Esophagus (tissue), 2 donors: ENCODE measurements at regions not wholly inside any gene's neighbourhood (a gene's known extent, or its start where the extent isn't known, plus 50 kb on each side); places are given as distances from the start of the nearest gene placed in this dataset.
"Not testable (repeated sequence)": the region's sequence is repeated elsewhere in the genome, so short reads cannot be mapped to it uniquely, and the experiment has no call there.

Experiments used
- H3K27ac ChIP-seq, 2 donors: one replicate each; pipeline ENCODE4 v1.5.1; 2013; ENCODE audit warnings: low read depth in 2 of 2, mild to moderate bottlenecking in 2 of 2, inconsistent platforms in 1 of 2, low read length in 1 of 2, moderate library complexity in 1 of 2
- H3K27me3 ChIP-seq, 2 donors: one replicate each; pipeline ENCODE4 v1.6.1; 2013; ENCODE audit warnings: low read length in 2 of 2, control low read depth in 1 of 2, mild to moderate bottlenecking in 1 of 2; ENCODE audit not compliant: insufficient read depth in 2 of 2, control insufficient read depth in 1 of 2
- H3K36me3 ChIP-seq, 2 donors: one replicate each; pipeline ENCODE4 v1.6.1; 2013; ENCODE audit warnings: low read length in 1 of 2; ENCODE audit not compliant: control insufficient read depth in 2 of 2, insufficient read depth in 2 of 2
- H3K4me1 ChIP-seq, 2 donors: one replicate each; pipeline ENCODE4 v1.6.1; 2013; ENCODE audit warnings: low read length in 1 of 2; ENCODE audit not compliant: control insufficient read depth in 2 of 2, insufficient read depth in 2 of 2
- H3K4me3 ChIP-seq, 2 donors: one replicate each; pipeline ENCODE4 v1.5.1; 2013; ENCODE audit warnings: low read length in 2 of 2, mild to moderate bottlenecking in 2 of 2, low read depth in 1 of 2, moderate library complexity in 1 of 2
- H3K9me3 ChIP-seq, 2 donors: one replicate each; pipeline ENCODE4 v1.6.1; 2013; ENCODE audit warnings: mild to moderate bottlenecking in 2 of 2, low read depth in 1 of 2, low read length in 1 of 2, moderate library complexity in 1 of 2; ENCODE audit not compliant: control insufficient read depth in 2 of 2, insufficient read depth in 1 of 2
- WGBS, 2 donors: extraction: QIAGEN DNeasy Blood & Tissue Kit; methylation state at CpG; one replicate each; pipeline ENCODE4 v1.1.7; 2013; 5-methylcytosine and 5-hydroxymethylcytosine counted together
- donor health status: healthy with polysubstance abuse.
- donor health status: Bipolar disorder and iron deficiency.

DNA sequence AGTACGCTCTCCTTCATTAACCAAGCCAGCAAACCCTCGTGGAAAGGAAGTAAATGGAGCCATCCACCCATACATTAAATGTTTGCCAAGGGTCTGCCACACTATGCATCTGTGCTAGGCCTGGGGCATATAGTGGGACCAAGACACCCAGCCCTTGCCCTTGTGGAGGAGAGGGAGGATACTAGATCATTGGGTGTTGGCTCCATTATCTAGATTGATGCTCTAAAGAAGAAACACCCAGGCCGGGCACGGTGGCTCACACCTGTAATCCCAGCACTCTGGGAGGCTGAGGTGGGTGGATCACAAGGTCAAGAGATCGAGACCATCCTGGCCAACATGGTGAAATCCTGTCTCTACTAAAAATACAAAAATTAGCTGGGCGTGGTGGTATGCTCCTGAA lies 193.3 kb upstream of the CDH5 start:
- 88 to 89% methylated on average over 6 of the region's 6 CpGs for WGBS, 2 donors
- not testable (repeated sequence) for H3K9me3 ChIP-seq, H3K4me3 ChIP-seq, H3K27me3 ChIP-seq, H3K27ac ChIP-seq, H3K4me1 ChIP-seq, H3K36me3 ChIP-seq

DNA sequence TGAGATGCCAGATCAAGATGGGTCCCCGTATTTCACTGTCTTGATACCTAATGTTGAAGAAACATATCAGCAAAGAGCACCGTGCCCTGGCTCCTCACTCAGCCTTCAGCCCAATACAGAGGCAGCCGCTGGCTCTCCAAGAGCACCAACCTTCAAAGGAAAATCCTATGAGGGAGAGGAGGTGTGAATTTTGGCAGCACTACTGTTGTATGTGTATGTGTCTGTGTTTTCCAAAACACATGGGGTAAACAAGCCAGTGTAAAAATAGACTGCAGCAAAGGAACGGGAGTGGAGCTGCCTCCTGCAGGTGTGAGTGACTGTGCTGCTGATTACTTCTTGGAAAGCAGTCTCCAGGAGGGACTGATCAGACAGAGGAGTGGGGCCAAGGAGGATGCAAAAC lies 194.0 kb upstream of the CDH5 start:
- Histone ChIP-seq H3K4me3 (no peak overlapping the region), H3K9me3 (no peaks in the 10 kb centered on the region), H3K4me1 (no peaks in the 10 kb centered on the region), H3K36me3 (no peaks in the 10 kb centered on the region), H3K27ac (no peak overlapping the region), H3K27me3 (no peaks in the 10 kb centered on the region)
- 83 to 89% methylated on average over 4 of the region's 4 CpGs for WGBS, 2 donors

DNA sequence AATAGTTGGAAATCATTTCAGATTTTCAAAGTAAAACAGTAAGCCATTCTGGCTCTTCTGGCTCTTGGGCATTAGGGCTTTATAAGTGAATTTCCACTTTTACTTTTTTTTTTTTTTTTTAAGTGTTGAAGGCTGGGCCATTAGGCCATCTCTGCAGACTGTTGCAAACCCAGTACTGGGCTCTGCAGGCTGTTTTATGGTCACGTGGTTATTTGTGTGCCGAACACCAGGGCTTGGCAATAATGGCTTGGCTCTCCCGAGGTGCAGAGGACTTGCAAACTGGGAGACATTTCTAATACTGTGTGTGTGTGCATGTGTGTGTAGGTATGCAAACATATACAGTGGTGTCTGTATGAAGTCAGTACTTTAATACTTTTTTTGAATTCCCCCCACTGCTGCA lies 194.9 kb upstream of the CDH5 start:
- Histone ChIP-seq H3K27ac (no peak overlapping the region), H3K9me3 (no peaks in the 10 kb centered on the region), H3K4me1 (no peaks in the 10 kb centered on the region), H3K36me3 (no peaks in the 10 kb centered on the region), H3K27me3 (no peaks in the 10 kb centered on the region), H3K4me3 (no peak overlapping the region)
- 86% methylated on average over 3 of the region's 3 CpGs for WGBS, 2 donors

DNA sequence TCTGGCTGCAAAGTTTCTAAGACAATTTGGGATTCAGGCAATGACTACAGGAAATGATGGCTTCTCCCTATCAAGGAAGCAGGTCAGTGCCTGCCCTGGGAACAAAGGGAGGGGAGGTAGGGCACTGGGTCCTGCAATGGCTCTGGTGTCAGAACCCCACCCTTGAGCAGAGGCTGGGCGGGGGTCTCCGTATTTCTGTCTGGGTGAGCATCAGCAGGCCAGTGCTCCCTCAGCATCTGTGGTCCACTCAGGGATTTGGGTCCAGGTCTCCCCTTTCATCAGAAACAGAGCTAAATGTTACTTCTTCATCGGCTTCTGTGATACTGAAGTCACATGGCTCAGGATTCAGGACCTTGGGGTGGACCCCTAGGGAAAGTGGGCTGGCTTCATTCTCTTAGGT lies 195.5 kb upstream of the CDH5 start:
- Histone ChIP-seq H3K27ac (no peak overlapping the region), H3K9me3 (no peaks in the 10 kb centered on the region), H3K36me3 (no peaks in the 10 kb centered on the region), H3K4me1 (no peaks in the 10 kb centered on the region), H3K27me3 (no peaks in the 10 kb centered on the region), H3K4me3 (no peak overlapping the region)
- WGBS, 2 donors, result 74 to 83% methylated on average over 3 of the region's 3 CpGs

DNA sequence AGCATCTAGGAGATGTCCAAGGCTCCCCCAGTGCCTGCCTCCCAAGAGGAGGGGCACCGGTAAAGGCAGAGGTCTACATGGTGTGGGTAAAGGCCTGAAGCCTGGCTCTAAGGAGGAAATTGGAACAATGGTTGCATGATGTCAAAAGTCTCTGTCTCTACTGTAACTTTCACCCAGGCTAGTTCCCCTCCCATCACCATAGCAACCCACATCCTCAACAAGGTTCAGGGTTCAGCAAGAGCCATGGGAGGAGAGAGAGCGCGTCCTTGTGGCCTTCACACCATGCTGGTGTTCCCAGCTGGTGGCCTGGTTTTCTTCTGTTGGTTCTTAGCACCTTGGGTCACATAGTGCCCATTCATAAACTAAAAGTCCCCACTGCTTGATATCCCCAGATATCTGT lies 196.7 kb upstream of the CDH5 start:
- Histone ChIP-seq H3K27ac (no peak overlapping the region), H3K9me3 (no peaks in the 10 kb centered on the region), H3K36me3 (no peaks in the 10 kb centered on the region), H3K4me1 (no peaks in the 10 kb centered on the region), H3K4me3 (no peak overlapping the region), H3K27me3 (no peaks in the 10 kb centered on the region)
- 96 to 97% methylated on average over 3 of the region's 3 CpGs for WGBS, 2 donors

DNA sequence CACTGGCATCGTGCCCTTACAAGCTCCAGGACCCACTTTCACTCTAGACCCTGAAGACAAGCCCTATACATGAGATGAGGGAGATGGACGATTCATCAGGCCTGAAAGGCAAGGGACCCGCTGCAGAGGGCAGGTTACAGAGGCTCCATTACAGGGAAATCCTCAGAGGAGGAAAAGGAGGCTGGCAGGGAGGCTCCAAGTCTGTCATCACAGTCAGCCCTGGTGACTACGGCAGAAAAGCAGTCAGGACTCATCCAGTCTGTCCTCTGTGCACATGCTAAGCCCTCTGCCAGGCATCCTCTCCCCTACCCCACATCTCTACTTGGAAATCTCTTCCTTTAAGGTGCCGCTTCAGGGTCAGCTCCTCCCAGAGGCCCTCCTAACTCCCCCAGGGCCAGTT lies 197.7 kb upstream of the CDH5 start:
- no peaks in the 10 kb centered on the region for H3K36me3 ChIP-seq
- 42 to 70% methylated on average over 5 of the region's 5 CpGs for WGBS, 2 donors
- no peak overlapping the region for H3K4me3 ChIP-seq
- H3K9me3 ChIP-seq, result no peaks in the 10 kb centered on the region
- H3K27ac ChIP-seq, result no peak overlapping the region
- no peaks in the 10 kb centered on the region for H3K27me3 ChIP-seq
- H3K4me1 ChIP-seq, result no peaks in the 10 kb centered on the region

DNA sequence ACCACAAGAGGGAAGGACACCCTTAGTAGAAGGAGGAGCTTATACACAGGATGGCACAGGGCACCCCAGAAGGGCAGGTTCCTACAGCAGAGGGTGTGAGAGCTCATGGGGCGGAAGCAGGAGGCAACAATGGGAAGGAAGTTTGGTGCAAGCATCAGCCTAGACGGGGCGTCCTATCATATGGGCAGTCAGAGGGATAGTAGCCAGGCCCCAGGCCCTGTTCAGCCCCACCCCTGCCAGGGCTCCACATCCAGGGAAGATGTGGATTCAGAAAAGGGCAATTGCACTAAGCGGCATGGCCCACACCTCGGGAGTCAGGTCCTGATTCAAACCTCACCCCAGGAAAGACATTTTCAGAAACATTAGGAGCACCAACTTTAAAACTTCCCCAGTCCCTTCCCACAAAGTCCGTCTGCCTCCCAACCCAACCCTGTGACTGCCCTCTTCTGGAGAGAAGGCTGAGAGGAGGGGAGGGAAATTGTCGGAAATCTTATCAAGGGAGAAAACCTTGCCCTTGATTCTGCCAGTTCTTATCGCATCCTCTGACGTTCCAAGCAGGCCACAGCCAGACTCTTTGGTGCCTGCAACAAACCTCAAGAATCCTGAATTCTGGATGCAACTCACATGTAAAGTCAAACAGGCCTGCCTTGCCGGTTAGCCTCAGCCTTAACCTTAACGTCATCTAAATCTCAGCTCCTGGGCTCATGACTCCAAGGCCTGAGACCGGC lies 198.8 kb upstream of the CDH5 start:
- H3K27ac ChIP-seq, result no peak overlapping the region
- H3K9me3 ChIP-seq, result no peaks in the 10 kb centered on the region
- 83 to 89% methylated on average over 12 of the region's 12 CpGs for WGBS, 2 donors

DNA sequence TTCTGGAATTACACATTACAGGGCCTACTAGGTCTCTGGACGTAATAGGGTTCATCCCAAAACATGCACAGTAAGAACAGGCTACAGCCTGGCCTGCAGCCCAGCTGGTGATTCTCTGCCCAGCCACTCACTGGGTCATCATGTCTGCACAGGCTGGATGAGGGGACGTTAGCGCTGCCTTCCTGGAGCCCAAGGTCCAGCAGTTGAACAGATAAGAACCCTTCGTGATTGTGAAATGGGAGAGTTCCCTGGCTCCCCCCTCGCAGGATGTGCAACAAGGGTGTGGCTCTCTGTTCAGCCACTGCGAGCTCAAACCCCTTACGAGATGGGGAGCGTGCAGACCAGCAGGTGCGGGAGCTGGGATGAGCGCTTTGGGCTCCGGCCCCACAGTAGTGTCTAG lies 200.0 kb upstream of the CDH5 start:
- Histone ChIP-seq H3K9me3 (no peaks in the 10 kb centered on the region), H3K36me3 (no peaks in the 10 kb centered on the region), H3K4me1 (no peaks in the 10 kb centered on the region), H3K27ac (no peak overlapping the region), H3K4me3 (no peak overlapping the region), H3K27me3 (no peaks in the 10 kb centered on the region)
- 79 to 86% methylated on average over 11 of the region's 11 CpGs for WGBS, 2 donors

More for the DNA sequence above, 198.8 kb upstream of the CDH5 start:
- H3K36me3 ChIP-seq, result no peaks in the 10 kb centered on the region
- no peak overlapping the region for H3K4me3 ChIP-seq
- H3K27me3 ChIP-seq, result no peaks in the 10 kb centered on the region
- no peaks in the 10 kb centered on the region for H3K4me1 ChIP-seq

DNA sequence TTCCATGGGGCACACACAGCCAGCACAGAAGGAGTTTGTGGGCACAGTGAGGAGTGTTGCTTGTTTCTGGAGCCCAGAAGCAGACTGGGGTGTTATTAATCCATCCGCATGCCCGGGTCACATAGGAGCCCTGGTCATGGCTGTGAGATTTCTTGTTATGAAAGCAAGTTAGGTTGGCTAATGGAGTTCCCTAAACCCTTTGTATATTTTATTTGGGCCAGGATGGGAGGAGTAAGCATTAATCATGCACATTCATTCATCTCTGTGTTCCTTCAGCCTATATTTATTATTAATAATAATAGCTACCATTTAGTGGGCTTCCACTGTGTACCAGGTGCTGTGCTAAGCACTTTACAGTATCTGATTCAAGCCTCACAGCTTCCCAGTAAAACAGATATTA lies 200.6 kb upstream of the CDH5 start:
- Histone ChIP-seq H3K4me1 (no peaks in the 10 kb centered on the region), H3K36me3 (no peaks in the 10 kb centered on the region), H3K4me3 (no peak overlapping the region), H3K27me3 (no peaks in the 10 kb centered on the region), H3K27ac (no peak overlapping the region), H3K9me3 (no peaks in the 10 kb centered on the region)
- 48 to 80% methylated on average over 2 of the region's 2 CpGs for WGBS, 2 donors

DNA sequence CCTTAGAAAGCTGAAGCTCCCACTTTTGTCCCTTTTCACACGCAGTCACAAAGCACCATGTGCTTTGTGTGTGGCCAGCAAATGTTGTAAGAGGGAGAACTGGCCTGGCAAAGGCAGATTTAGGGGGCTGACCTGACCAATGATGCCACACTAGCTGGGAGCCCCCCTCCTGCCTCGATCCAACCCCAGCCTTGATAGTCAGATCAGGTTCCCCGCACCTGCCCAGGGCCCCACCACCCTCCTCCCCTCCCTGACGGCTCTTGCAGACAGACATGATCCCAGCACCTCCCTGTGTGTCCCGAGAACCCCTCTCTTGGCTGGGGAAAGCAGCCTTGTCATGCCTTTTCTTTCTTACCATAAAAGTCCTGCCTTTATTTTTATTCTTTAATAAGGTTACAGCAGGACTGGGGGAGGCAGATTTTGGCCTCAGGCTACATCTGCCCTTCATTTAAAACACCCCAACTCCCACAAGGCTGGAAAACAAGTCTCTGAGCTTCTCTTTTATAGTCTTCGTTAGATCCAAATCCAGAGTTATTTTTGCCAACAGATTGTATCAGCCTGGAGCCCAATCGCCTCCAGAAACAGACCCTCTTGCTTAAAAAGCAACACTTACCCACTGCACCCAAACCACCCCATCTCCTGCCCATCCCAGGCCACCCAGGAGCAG lies 201.8 kb upstream of the CDH5 start:
- no peak overlapping the region for H3K4me3 ChIP-seq
- no peaks in the 10 kb centered on the region for H3K27me3 ChIP-seq
- no peaks in the 10 kb centered on the region for H3K36me3 ChIP-seq
- WGBS, 2 donors, result 69 to 72% methylated on average over 7 of the region's 7 CpGs
- no peak overlapping the region for H3K27ac ChIP-seq
- H3K4me1 ChIP-seq, result no peaks in the 10 kb centered on the region
- no peaks in the 10 kb centered on the region for H3K9me3 ChIP-seq
